WTC11 (cell line): ENCODE measurements at regions not wholly inside any gene's neighbourhood (a gene's known extent, or its start where the extent isn't known, plus 50 kb on each side); places are given as distances from the start of the nearest gene placed in this dataset.

Source experiments
- ARID4B ChIP-seq: sonication (generic); formaldehyde crosslinking; IDR thresholded peaks from 2 replicates; pipeline ENCODE4 v1.8.0; 2023; ENCODE audit warnings: missing genetic modification reagents, mild to moderate bottlenecking, borderline replicate concordance
- CREB1 ChIP-seq: sonication (generic); formaldehyde crosslinking; IDR thresholded peaks from 2 replicates; pipeline ENCODE4 v1.8.0; 2023; ENCODE audit warnings: mild to moderate bottlenecking, missing genetic modification reagents
- CTCF ChIP-seq: fragments of 200-600 bp; IDR thresholded peaks from 2 replicates; pipeline ENCODE4 v1.8.0; 2022; ENCODE audit warnings: antibody characterized with exemption
- IRF2 ChIP-seq: sonication (generic); formaldehyde crosslinking; IDR thresholded peaks from 2 replicates; pipeline ENCODE4 v1.8.0; 2022; ENCODE audit warnings: low read depth, missing genetic modification reagents, borderline replicate concordance
- JUN ChIP-seq: sonication (generic); formaldehyde crosslinking; IDR thresholded peaks from 2 replicates; pipeline ENCODE4 v1.8.0; 2023; ENCODE audit warnings: mild to moderate bottlenecking, missing genetic modification reagents
- KAT7 ChIP-seq: sonication (generic); formaldehyde crosslinking; IDR thresholded peaks from 2 replicates; pipeline ENCODE4 v1.8.1; 2023; ENCODE audit warnings: missing genetic modification reagents, mild to moderate bottlenecking, borderline replicate concordance
- NFYB ChIP-seq: sonication (generic); formaldehyde crosslinking; conservative IDR thresholded peaks from 2 replicates; pipeline ENCODE4 v1.8.0; 2022; ENCODE audit warnings: low read depth, missing genetic modification reagents
- TP53 ChIP-seq: sonication (generic); formaldehyde crosslinking; IDR thresholded peaks from 2 replicates; pipeline ENCODE4 v1.8.1; 2023; ENCODE audit warnings: mild to moderate bottlenecking, missing genetic modification reagents
- TF ChIP-seq, protein P1 (sequence below): sonication (generic); formaldehyde crosslinking; IDR thresholded peaks from 2 replicates; pipeline ENCODE4 v1.8.1; 2022; ENCODE audit warnings: low read depth, missing genetic modification reagents, borderline replicate concordance

- no peak for TF ChIP-seq CTCF
- no peak for TF ChIP-seq KAT7 (CRISPR knock-in tag)
- TF ChIP-seq, protein P1, sequence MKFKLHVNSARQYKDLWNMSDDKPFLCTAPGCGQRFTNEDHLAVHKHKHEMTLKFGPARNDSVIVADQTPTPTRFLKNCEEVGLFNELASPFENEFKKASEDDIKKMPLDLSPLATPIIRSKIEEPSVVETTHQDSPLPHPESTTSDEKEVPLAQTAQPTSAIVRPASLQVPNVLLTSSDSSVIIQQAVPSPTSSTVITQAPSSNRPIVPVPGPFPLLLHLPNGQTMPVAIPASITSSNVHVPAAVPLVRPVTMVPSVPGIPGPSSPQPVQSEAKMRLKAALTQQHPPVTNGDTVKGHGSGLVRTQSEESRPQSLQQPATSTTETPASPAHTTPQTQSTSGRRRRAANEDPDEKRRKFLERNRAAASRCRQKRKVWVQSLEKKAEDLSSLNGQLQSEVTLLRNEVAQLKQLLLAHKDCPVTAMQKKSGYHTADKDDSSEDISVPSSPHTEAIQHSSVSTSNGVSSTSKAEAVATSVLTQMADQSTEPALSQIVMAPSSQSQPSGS, result no peak
- TF ChIP-seq IRF2 (CRISPR knock-in tag), result no peak
- TF ChIP-seq CREB1, result no peak
- no peak for TF ChIP-seq NFYB (CRISPR knock-in tag)
- TF ChIP-seq JUN (CRISPR knock-in tag), result no peak
- no peak for TF ChIP-seq ARID4B (CRISPR knock-in tag)
- no peak for TF ChIP-seq TP53 (CRISPR knock-in tag)
Measured at GRCh38 chr10:121084016-121084674, 233.0 kb downstream of the WDR11 start.
